ENCODE measurements at regions not wholly inside any gene's neighbourhood (a gene's known extent, or its start where the extent isn't known, plus 50 kb on each side); places are given as distances from the start of the nearest gene placed in this dataset.

GRCh38 chr3:5427021-5427420, 239.5 kb downstream of the EDEM1 start:
- TF ChIP-seq CTCF (IDR thresholded peaks at IDR 0.05): no peak
- Histone ChIP-seq H3K4me1 (peaks cover 0 to 20% (median 0%) of the 10 kb centered on the region in 9 donors), H3K9me3 (no peaks in the 10 kb centered on the region), H3K36me3 (no peaks in the 10 kb centered on the region), H3K27ac (no peak overlapping the region), H3K27me3 (no peaks in the 10 kb centered on the region), H3K4me3 (no peak overlapping the region)
- ATAC-seq: no peak
- 84 to 88% methylated on average over 6 of the region's 6 CpGs for WGBS, 2 donors
- intact Hi-C loops (cut with DNase I): no loop called here
- DNase-seq: no peak

GRCh38 chr3:5427938-5428337, 240.4 kb downstream of the EDEM1 start:
- H3K4me1 ChIP-seq: peaks cover 0 to 16% (median 0%) of the 10 kb centered on the region in 9 donors
- TF ChIP-seq CTCF (IDR thresholded peaks at IDR 0.05): no peak
- intact Hi-C loops (cut with DNase I): no loop called here
- DNase-seq (no peak), ATAC-seq (no peak)
- H3K4me3 ChIP-seq: no peak overlapping the region
- H3K36me3 ChIP-seq: no peaks in the 10 kb centered on the region
- no peaks in the 10 kb centered on the region for H3K9me3 ChIP-seq
- H3K27me3 ChIP-seq: no peaks in the 10 kb centered on the region
- WGBS, 2 donors: 84 to 89% methylated on average over 3 of the region's 3 CpGs
- no peak overlapping the region for H3K27ac ChIP-seq

- intact Hi-C loops (cut with DNase I): no loop called here
- no peak for TF ChIP-seq CTCF (IDR thresholded peaks at IDR 0.05)
- DNase-seq (no peak), ATAC-seq (no peak)
- 41 to 43% methylated on average over 10 of the region's 10 CpGs for WGBS, 2 donors
- peaks cover 0 to 8% (median 0%) of the 10 kb centered on the region in 9 donors for H3K4me1 ChIP-seq
- no peaks in the 10 kb centered on the region for H3K9me3 ChIP-seq
- H3K27me3 ChIP-seq: no peaks in the 10 kb centered on the region
- H3K4me3 ChIP-seq: no peak overlapping the region
- no peaks in the 10 kb centered on the region for H3K36me3 ChIP-seq
- H3K27ac ChIP-seq: no peak overlapping the region
Measured at GRCh38 chr3:5428607-5429516, 241.4 kb downstream of the EDEM1 start.

DNA sequence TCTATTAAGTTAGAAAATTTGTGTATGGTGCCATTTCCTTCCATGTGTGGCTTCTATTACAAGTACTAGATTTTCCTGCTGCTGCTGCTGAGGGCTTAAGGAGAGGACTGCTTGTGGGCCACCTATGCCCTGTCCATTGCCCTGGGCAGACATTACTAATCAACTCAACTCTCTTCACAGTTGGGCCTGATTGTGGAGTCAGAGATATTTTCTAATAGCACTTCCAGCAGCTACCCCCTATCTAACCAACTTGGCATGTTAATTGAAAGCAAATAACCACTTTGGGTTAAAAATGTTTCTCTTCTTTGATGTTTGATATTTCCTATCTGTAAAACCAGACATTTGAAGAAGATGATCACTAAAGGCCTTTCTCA, 242.0 kb downstream of the EDEM1 start:
- Histone ChIP-seq H3K27ac (no peak overlapping the region), H3K4me3 (no peak overlapping the region), H3K36me3 (no peaks in the 10 kb centered on the region), H3K4me1 (peaks cover 0 to 7% (median 0%) of the 10 kb centered on the region in 9 donors), H3K9me3 (no peaks in the 10 kb centered on the region), H3K27me3 (no peaks in the 10 kb centered on the region)
- no peak for TF ChIP-seq CTCF (IDR thresholded peaks at IDR 0.05)
- DNase-seq (no peak), ATAC-seq (no peak)
- intact Hi-C loops (cut with DNase I): no loop called here

Measured in heart right ventricle (tissue), 16 donors.